H4 (cell line): ENCODE measurements at regions not wholly inside any gene's neighbourhood (a gene's known extent, or its start where the extent isn't known, plus 50 kb on each side); places are given as distances from the start of the nearest gene placed in this dataset.

ENCODE experiments used
- DNase-seq: peaks from one replicate; pipeline ENCODE4 v3.0.0-alpha.2; 2015; ENCODE audit warnings: low spot score

GRCh38 chr21:14869984-14870852, 194.6 kb downstream of the NRIP1 start:
- DNase-seq, result no peak

GRCh38 chr21:14866859-14867765, 197.7 kb downstream of the NRIP1 start:
- no peak for DNase-seq

GRCh38 chr21:14864211-14865021, 200.4 kb downstream of the NRIP1 start:
- peak; percentile 75 for DNase-seq

GRCh38 chr21:14863745-14864210, 201.0 kb downstream of the NRIP1 start:
- DNase-seq, result no peak

GRCh38 chr21:14862794-14863720, 201.7 kb downstream of the NRIP1 start:
- DNase-seq, result no peak

- no peak for DNase-seq
Measured at GRCh38 chr21:14858311-14858710, 206.5 kb downstream of the NRIP1 start.

GRCh38 chr21:14857529-14857928, 207.3 kb downstream of the NRIP1 start:
- no peak for DNase-seq

GRCh38 chr21:14850394-14850793, 214.4 kb downstream of the NRIP1 start:
- no peak for DNase-seq

GRCh38 chr21:14846621-14847020, 218.2 kb downstream of the NRIP1 start:
- no peak for DNase-seq

GRCh38 chr21:14844001-14844400, 220.8 kb downstream of the NRIP1 start:
- no peak for DNase-seq

GRCh38 chr21:14842601-14843000, 222.2 kb downstream of the NRIP1 start:
- DNase-seq, result no peak

- no peak for DNase-seq
Measured at GRCh38 chr21:14841511-14842472, 223.0 kb downstream of the NRIP1 start.

GRCh38 chr21:14838400-14838799, 226.4 kb downstream of the NRIP1 start:
- DNase-seq, result no peak

GRCh38 chr21:14836950-14837349, 227.8 kb downstream of the NRIP1 start:
- DNase-seq, result no peak

- no peak for DNase-seq
Measured at GRCh38 chr21:14833666-14834351, 231.0 kb downstream of the NRIP1 start.

GRCh38 chr21:14833241-14833640, 231.6 kb downstream of the NRIP1 start:
- no peak for DNase-seq

GRCh38 chr21:14830307-14830706, 234.5 kb downstream of the NRIP1 start:
- DNase-seq, result no peak

- no peak for DNase-seq
Measured at GRCh38 chr21:14829685-14830084, 235.1 kb downstream of the NRIP1 start.

- no peak for DNase-seq
Measured at GRCh38 chr21:14827468-14827867, 237.3 kb downstream of the NRIP1 start.
